Stimulated activated CD4-positive, alpha-beta T cell treated with anti-CD3 and anti-CD28 coated beads, Interleukin-2, amount 100 ng/mL, for 24 hours (primary cell): ENCODE measurements at regions not wholly inside any gene's neighbourhood (a gene's known extent, or its start where the extent isn't known, plus 50 kb on each side); places are given as distances from the start of the nearest gene placed in this dataset.

ENCODE experiments used
- DNase-seq, 2 donors: peaks; one replicate each; pipeline ENCODE4 v3.0.0-alpha.2; 2020

DNA sequence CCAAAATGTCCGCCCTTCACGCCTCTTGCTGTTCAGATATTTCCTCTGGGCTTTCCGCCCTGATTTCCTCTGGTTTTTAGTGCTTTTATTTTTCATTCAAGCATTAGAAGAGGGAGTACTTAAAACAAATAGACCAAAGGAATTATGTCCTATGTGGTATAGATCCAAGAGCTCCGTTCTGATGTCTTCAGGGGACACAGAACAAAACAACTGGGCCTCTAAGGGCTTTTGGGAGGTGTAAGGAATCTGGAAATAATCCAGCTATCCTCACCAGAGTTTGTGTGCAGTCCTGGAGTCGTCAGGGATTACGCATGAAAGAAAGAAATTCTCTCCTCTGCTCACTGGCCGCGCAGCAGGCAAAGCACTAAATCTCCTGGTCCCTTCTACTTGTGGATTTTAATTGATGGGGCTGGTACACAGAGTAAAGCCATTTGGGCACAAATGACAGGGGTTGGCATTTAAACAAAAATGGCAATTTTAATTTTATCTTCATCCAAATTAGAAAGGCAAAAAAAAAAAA lies 999.2 kb downstream of the ADGRL3 start:
- no peak for DNase-seq

DNA sequence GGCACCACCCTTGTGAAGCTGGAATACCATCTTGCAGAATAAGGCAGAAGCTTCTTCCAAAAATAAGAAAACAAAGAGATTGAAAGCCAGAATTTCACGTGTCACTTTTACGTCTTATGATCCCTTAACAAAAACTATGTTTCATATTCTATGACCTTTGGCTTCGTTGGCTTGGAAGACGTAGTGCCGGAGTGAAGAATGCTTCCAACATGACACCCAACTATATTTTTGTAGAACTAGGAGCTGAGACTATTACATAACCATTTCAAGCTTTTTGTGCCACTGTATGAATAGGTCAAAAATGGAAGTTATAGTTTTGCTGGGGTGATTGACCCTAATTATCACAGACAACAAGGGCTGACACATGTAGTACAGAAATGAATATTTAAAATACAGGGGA lies 996.2 kb downstream of the ADGRL3 start:
- no peak for DNase-seq

DNA sequence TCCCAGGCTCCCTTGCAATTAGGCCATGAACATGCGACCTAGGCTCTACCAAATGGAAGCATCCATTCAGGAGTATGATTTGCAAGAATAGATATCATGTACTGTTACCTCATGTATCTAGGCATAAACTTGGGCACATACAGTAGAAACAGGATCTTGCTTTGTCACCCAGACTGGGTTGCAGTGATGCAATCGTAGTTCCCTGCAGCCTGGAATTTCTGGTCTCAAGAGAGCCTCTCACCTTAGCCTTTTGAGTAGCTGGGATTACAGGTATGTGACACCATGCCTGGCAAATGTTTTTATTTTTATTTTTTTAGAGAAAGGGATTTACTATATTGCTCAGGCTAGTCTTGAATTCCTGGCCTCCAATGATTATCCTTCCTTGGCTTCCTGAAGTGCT lies 994.2 kb downstream of the ADGRL3 start:
- no peak for DNase-seq

DNA sequence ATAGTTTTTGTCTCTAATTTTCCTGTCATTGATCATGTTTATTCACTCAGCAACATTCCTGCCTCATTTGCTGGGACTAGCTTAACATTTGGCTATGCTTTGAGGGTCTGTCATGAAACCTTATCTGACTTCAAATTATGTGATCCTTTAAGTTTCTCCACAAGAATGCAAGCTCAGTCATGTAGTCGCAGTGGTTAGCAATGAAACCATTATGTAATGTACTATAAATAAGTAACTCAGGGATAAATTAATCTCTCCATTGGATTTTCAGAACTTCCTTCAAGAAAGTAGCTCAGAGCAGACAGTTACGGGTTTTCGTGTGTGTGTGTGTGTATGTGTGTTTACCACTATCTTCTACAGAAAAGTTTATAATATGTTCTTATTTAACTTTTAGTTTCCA lies 993.6 kb downstream of the ADGRL3 start:
- DNase-seq, result no peak

DNA sequence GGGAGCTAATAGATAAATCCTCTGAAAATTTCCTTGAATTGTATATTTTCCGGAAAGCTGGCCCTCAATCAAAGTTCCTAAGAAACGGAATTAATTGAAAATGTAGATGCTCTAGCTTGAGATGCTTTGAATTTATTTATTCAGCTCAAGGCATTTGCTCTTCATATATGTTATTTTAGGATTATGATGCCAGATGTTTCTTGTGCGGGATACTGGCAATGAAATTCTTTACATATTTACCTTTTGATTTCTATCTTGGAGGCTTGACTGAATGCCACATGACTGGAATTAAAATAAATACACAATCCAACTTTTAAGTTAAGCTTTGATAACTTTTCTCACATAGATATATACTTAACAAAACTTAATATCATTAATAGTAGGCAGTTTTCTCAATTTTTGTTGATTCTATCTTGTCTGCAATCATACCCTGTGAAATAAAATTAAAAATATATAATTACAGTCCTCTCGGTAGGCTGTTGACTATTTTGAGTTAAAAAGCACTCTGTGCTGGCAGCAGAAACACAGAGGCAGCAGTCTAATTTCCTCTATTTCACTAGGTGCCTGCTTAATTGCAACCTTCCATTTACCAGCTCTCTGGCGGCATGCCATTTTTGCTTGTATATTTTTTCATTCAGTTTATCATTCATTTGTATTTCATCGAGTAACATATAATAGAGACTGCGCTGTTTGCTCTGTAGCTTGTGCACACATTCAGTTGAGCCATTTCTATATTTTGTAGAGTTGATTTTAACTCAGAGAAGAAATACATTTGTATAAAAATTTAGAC lies 991.5 kb downstream of the ADGRL3 start:
- DNase-seq, result no peak

DNA sequence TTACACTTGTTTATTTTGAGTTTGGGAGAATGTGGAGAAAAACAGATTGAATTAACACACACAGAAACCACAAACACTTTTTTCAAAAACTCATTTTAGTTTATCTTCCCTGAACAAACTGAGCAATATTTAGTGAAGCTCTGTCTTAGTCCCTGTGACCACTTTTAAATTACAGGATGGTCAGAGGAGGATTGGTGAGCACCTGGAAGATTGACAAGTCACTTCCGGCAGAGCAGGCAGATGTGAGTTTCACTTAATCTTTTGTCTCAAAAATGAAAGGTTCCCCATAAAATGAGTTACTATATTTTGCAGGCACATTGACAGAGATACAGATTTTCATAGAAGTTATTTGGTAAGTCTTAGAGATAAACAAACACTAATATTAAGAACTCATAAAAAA lies 970.1 kb downstream of the ADGRL3 start:
- DNase-seq, result no peak

DNA sequence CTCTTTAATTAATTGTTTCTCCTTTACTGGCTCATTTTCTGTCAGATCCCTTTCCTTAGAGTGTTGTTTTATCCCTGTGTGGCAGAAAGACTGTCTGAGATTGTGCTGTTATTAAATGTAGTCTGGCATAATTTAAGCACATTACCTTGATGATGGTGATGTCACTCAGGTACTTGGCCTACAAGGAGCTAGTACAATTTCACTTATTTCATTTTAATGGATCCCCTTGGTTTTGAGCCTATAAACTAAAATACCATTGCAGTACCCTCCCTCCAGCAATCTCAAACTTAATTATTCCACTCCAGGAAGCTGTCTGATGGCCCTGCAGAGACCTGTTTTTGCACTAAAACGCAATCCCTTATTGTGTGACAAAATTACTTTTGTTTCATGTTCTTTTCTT lies 968.6 kb downstream of the ADGRL3 start:
- no peak for DNase-seq

DNA sequence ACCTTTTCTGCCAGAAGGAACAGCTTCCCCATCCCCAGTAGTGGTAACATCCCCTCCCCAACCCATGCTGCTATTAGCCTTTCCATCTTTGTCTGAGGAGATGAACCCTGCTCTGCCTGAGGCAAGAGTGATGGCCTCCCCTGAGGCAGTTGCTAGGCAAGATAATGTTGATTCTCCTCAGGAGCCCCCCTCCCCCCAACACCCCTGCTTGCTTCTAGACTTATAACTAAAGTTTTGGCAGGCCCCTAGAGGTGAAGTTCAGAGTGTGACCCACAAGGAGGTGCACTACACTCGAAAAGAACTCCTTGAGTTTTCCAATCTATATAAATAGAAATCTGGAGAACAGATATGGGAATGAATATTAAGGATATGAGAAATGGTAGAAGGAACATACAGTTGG lies 962.5 kb downstream of the ADGRL3 start:
- DNase-seq, result no peak

DNA sequence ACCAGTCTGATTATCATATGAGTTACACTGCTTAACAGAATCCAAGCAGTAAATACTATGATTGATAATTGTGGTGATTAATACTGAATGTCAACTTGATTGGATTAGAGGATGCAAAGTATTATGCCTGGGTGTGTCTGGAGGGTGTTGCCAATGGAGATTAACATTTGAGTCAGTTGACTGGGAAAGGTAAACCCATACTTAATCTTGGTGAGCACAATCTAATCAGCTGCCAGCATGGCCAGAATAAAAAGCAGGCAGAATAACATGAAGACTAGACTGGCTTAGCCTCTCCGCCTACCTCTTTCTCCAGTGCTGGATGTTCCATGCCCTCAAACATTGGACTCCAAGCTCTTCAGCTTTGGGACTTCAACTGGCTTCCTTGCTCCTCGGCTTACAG lies 961.3 kb downstream of the ADGRL3 start:
- DNase-seq, result no peak

DNA sequence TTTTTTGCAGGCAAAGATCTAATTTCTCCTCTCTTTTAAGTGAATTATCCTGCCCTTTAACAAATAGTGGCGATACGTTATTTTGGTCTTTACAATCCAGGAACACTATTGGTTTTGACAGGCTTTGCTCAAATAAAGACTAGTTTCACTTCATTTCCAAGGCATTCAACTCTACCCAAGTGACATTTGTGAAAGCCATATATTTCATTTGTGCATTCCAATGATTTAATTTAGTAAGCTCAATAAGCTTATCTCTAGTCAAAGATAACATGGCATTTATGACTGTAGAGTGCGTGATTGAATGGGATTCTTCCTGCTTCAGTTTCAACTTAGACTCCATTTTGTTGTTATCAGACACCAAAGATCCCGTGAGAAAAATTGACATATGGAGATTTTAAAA lies 959.8 kb downstream of the ADGRL3 start:
- DNase-seq, result no peak

DNA sequence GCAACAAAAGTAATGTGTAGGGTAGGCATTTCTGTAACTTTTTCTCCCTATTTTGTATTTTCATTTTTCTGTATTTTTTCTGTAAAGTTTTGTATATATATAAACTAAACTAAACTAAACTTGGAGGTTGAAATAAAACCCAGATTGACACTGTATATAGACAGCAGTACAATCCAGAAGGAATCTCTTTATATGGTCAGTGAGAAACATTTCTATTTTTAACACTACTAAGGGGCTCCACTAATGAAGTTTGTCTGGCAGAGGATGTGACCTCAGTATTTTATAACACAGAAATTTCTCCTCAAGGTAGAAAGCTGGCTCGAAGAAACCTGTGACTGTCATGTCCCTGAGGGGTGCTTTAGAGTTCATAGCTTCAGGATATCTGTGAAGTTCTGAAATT lies 959.2 kb downstream of the ADGRL3 start:
- DNase-seq, result no peak

DNA sequence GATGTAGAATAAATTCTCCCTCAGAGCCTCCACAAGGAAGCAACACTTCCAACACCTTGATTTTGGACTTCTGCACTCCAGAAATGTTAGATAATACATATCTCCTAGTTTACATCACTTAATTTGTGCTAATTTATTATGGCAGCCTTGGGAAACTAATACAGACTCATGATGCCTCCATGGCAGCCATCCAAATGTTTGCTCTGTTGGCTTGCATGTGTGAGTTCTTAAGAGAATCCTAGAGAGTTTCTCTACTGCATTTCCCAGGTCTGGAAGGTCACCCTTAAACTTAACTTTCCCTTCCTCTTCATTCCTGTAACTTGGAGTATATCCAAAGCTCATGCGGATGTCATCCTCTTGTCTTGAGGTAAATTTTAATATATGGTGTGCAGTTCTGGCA lies 956.1 kb downstream of the ADGRL3 start:
- no peak for DNase-seq

DNA sequence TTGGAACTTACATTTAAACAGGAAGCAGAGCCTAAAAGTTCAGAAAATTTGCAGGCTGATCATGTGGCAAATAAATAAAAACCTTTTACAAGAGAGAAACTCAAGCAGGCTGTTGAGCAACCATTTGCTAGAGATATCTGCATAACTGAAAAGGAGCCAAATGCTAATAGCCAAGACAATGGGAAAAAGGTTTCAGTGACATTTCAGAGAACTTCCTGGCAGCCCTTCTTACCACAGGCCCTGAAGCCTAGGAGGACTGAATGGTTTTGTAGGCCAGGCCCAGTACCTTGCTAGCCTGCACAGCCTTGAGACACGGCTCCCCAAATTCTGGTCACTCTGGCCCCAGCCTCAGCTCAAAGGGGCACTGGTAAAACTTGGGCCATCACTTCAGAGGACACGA lies 945.1 kb downstream of the ADGRL3 start:
- DNase-seq, result no peak

DNA sequence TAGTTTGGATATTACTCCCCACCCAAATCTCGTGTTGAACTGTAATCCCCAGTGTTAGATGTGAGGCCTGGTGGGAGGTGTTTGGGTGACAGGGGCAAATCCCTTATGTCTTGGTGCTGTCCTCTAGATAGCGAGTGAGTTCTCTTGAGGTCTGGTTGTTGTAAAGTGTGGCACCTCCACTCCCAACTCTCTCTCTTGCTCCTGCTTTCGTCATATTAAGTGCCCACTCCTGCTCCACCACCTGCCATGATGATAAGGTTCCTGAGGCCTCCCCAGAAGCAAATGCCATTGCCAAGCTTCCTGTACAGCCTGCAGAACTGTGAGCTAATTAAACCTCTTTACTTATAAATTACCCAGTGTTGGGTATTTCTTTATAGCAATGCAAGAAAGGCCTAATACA lies 944.3 kb downstream of the ADGRL3 start:
- DNase-seq, result no peak

DNA sequence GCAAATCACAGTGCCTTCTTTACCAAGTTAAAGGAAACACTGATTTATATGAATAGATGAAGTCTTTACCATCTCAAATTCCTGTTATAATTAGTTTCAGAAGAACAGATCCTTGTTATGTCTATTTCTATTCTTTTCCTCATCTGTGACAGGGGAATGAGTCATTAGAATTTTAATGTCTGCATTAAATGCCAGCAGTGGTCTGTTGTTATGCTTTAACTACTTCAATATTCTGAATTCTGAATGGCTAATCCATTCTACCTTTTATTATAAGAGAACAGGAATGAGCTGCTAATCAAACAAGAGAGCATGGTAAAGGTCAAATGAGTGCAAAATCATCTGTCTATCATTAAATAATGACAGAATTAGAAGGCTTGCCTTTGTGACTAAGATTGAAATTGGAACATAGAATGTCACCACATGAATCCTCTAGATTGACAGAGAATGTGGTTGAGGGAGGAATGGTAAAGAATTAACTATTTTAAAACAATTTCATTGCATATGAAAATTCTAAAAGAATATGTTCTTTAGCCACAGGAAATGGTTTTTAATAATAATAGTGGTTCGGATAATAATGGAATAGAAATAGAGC lies 935.5 kb downstream of the ADGRL3 start:
- DNase-seq, result no peak

DNA sequence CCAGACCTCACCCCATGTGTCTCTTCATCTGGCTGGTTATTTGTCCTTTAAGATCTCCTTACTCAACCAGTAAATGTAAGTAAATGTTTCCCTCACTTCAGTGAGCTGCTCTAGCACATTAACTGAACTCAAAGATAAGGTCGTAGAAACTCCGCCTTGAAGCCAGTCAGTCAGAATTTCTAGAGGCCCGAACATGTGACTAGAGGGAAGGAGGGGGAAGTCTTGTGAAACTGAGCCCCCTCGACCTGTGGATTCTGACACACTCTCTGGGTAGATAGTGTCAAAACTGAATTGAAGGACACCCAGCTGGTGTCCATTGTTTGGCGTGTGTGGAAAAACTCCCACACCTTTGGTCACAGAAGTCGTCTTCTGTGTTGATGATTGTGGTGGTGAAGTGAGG lies 933.9 kb downstream of the ADGRL3 start:
- no peak for DNase-seq

DNA sequence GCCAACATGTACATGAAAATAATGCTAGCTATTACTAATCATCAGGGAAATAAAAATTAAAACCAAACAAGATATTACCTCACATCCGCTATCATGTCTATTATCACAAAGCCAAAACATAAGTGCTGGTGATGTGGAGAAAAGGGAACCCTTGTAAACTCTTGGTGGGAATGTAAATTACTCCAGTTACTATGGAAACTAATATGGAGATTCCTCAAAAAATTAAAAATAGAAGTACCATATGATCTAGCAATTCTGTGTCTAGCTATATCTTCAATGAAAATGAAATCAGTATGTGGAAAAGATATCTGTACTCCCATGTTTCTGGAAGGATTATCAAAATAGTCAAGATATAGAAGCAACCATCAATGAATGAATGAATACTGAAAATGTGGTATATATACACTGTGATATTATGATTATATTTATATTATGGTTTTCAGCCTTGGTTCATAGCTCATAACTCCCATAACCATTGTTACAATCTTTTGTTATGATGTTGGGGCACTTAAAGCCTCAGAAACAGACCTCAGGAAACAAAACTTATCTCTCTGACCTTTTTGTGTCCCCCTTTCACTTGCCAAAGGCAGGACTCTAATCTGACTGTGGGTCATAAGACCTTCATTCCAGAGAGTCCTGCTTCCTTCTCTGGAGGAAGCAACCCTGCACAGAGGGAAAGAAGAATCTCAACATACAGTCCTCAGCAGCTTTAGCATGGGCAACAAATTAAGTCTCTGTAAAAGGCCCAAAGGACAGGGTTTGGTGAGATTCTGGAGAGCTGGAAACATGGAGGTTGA lies 933.2 kb downstream of the ADGRL3 start:
- DNase-seq, result no peak

DNA sequence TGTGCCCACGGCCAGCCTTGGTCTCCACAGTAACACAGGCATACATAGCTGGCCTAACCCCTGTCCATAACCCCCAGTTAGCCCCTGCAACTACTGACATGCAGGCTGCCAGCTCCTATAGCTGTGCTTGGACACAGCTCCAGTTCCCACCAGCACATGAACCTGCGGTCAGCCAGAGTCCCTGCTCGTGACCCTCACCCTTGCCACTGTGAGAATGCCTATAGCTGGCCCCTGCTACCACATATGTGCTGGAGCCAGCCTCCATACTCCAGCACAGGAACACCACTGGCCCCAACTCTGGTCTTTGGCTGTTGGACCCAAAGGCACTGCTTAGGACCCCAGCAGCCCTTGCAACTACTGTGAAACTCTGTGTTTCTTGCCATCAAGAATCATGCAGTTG lies 930.9 kb downstream of the ADGRL3 start:
- no peak for DNase-seq

DNA sequence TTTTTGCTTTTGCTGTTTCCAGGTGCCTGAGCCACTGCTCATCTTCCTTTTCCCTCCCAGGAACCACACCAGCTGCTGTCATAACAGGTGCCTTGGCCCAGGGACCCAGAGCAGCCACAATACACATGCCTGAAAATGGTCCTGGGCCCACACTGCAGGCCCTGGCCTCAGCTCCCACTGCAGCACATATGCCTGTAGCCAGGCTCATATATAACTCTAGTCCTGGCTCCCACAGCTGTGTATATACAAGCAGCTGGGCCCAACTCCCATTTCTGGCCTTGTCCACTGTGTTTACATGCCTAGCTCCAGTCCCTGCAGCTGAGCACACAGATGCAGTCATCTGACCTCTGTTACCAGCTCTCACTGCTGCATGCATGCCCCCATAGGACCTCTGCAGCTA lies 930.5 kb downstream of the ADGRL3 start:
- DNase-seq, result no peak

DNA sequence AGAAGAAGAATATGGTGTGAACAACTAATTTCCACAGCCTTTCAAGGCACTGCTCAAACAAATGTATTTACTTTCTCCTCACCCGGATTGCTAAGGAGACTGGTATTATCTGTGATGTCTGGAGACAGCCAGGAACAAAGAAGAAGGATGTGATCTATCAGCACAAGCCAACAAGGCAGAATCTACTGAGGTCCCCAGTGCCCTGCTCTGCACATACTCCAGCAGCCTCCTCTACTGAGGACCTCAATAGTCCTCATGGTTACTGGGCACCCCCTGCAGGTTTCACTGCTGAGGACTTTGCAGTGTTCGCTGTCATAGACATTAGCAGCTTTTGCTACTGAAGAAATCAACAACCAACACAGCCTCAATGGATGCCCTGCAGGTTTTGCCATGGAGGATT lies 930.1 kb downstream of the ADGRL3 start:
- no peak for DNase-seq
